GM20000 (cell line): ENCODE measurements at regions not wholly inside any gene's neighbourhood (a gene's known extent, or its start where the extent isn't known, plus 50 kb on each side); places are given as distances from the start of the nearest gene placed in this dataset.

Experiments used
- DNase-seq: peaks from one replicate; pipeline ENCODE4 v3.0.0; 2012; ENCODE audit warnings: low spot score
- CTCF ChIP-seq: IDR thresholded peaks from 2 replicates; pipeline ENCODE4 v1.5.1; 2012; ENCODE audit warnings: mild to moderate bottlenecking, control low read depth; ENCODE audit errors: extremely low read depth, missing control alignments

DNA sequence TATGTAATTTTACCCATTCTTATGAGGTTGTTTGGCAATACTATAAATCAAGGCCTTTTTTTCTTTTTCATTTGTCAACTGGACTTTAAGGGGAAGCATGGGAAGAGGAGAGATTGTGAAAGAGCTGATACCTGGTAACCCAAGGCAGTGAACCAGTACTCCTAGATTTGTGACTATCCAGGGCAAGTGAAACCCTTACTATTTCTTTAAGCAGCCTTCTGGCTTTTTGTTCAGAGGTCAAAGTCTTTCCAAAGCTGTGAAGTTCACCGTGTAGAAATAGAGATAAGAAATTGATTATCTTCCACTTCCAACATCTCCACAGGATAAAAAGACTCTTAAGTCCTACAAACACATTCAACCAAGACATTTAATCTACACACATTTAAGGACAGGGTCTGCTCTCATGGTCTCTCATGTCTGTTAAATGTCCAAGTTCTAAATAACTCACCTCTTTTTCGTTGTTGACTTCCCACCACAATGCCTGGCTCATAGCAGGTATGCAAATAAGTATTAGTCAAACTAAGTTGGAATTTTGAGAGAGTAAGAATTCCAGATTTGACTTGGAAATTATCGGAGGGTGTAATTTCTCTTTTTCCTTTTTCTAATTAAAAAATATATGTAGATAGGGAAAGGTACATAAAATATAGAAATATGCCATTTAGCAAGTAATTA lies 485.8 kb downstream of the STK39 start:
- no peak for DNase-seq
- no peak for TF ChIP-seq CTCF

DNA sequence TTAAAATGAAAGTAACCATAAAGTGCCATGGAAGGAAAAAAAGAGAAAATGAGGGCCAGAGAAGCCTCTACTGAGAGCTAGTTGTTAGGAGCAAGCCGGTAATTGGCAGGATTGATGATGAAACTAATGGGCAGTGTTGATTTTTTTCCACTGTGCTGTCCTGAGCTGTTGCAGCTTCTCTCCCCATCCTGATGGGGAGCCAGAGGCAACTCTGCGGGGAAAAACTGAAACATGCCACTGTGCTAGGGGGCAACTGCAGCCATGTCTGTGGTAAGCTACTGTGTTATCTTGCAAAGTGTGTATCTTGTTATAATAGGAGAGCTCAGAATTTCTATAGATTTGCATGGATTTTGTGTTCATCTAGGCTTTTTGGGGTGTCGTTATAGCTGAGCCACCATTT lies 487.9 kb downstream of the STK39 start:
- no peak for DNase-seq
- no peak for TF ChIP-seq CTCF

DNA sequence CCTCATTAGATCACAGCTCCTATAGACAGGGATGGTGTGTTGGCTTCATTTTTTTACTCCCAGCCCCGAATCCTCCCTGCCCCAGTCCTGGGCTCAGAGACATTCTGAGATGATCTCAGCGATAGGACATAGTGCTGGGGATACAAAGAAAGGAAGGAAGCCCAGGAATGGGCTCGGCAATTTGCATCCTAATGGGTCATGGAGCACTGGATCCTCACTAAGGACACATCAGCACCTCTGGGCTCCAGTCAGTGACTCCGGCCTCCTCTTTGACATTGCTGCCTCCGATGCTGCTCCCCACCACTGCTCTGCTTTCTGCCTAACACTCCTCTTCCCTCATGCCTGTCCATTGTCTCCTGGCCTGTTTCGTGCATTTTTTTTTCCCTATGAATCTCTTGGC lies 489.1 kb downstream of the STK39 start:
- TF ChIP-seq CTCF = no peak
- DNase-seq = no peak

DNA sequence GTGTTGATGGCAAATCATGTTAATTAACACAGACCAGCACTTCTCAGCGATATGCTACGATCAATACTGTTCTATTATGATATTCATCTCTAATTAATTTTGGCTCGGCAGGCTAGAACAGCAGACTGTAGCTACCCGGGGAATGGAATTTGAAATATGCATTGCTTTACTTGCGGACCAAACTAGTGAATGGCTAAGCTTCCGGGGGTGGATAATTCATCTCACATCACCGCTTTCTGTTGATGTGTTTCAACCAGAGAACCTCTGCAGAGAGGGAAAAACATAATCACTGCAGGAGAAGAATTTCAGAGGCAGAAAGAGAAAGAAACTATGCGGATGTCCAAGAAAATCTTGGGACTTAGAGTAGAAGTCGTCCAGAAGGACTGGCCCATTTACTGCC lies 490.9 kb downstream of the STK39 start:
- no peak for TF ChIP-seq CTCF
- no peak for DNase-seq

- no peak for DNase-seq
- no peak for TF ChIP-seq CTCF
Observed at GRCh38 chr2:167753142-167753541, 494.3 kb downstream of the STK39 start.

GRCh38 chr2:167752734-167753133 lies 494.7 kb downstream of the STK39 start:
- no peak for DNase-seq

GRCh38 chr2:167750675-167751074 lies 496.7 kb downstream of the STK39 start:
- no peak for TF ChIP-seq CTCF
- DNase-seq = no peak

More at GRCh38 chr2:167752734-167753133, 494.7 kb downstream of the STK39 start:
- no peak for TF ChIP-seq CTCF
